CD4-positive, alpha-beta T cell treated with Interleukin-4 for 1 hour (primary cell): ENCODE measurements at regions not wholly inside any gene's neighbourhood (a gene's known extent, or its start where the extent isn't known, plus 50 kb on each side); places are given as distances from the start of the nearest gene placed in this dataset.

Experiments used
- DNase-seq, 2 donors: peaks; one replicate each; pipeline ENCODE4 v3.0.0-alpha.2; 2020 to 2022

GRCh38 chr16:65658787-65659220 lies 536.9 kb upstream of the CDH11 start:
- no peak for DNase-seq

DNA sequence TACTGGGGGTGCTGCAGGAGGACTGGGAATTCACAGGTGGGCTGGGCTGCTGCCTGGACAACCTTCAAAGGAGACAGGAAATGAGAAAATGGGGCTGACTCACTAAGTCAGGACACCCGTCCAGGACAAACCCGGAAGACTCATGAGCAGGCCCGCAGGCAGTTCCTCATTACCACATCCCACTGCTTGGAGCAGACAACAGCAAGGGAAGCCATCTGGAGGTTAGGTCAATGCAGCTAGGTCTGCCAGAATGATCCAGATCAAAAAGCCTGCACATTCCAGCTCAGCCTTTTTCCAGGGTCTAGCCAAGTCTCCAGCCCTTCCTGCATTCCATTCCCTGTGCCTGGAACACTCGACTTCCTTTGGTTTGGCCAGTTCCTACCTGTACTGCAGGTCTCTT lies 536.5 kb upstream of the CDH11 start:
- DNase-seq, result no peak

GRCh38 chr16:65657556-65657955 lies 535.7 kb upstream of the CDH11 start:
- DNase-seq, result no peak

DNA sequence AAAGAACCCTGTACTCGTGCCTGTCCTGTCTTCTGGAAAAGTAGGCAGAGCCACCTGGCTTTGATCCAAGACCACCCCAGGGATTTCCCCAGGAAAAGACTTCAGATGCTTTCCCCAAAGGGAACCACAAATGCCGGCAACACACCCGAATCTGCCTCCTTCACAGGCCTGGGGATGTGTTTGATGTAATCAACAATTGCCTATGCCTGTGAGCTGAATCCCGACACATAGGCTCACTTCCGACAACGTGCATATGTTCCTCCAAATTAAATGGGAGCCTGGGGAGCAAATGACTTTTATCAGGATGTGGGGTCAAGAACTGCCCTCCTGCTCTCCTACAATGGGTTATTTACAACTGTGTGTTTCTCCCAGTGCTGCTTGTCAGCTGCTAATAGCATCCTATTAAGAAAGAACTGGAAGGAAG lies 535.2 kb upstream of the CDH11 start:
- no peak for DNase-seq

- DNase-seq, result no peak
Observed at GRCh38 chr16:65655802-65656201, 533.9 kb upstream of the CDH11 start.

DNA sequence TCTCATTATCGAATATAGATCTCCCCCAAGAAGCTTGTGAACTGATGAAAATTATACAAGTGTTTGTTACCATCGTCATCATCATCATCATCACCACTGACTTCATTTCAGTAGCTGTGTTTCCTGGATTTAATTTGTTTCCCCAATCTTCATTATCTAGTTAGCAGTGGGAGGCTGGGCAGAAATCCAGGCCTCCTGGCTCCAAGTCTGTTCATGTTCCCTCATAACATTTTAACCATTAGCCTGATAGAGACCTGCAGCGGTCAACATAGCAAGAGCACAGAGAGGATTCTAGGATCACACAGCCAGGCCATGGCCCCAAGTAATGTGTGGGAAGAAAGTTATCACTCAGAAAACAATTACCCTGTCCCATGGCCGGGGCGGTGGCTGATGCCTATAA lies 526.2 kb upstream of the CDH11 start:
- no peak for DNase-seq

- DNase-seq, result no peak
Observed at GRCh38 chr16:65644821-65645220, 523.0 kb upstream of the CDH11 start.

- no peak for DNase-seq
Observed at GRCh38 chr16:65641762-65642289, 520.0 kb upstream of the CDH11 start.

DNA sequence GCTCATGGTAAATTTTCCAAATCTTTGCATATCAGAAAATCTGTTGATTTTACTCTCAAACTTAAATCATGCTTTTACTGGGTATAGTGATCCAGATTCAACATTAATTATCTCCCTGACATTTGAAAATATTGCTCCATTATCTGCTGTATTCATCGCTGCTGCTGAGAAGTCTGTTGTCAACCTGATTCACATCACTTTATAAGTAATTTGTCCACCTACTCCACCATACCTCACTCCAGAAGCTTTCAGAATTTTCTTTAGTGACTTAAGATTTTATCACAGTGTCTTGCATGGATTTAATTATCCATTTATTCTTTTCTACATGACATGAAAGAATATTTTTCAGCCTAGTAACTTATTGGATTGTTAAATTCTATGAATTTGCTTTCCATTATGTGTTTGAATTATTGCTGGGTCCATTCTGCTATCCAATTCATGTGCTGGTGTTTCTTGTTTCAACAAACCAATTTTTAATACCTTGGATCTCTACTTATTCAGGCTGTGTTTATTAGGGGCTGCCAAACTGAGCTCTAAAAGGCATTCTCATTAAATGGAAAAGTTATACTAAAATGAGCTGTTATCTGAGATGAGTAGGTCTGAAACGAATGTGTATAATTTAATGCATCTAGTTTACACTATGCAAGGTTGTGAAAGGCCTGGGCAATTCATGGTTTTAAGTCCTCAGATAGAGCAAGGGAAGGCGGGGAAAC lies 519.3 kb upstream of the CDH11 start:
- DNase-seq, result no peak

DNA sequence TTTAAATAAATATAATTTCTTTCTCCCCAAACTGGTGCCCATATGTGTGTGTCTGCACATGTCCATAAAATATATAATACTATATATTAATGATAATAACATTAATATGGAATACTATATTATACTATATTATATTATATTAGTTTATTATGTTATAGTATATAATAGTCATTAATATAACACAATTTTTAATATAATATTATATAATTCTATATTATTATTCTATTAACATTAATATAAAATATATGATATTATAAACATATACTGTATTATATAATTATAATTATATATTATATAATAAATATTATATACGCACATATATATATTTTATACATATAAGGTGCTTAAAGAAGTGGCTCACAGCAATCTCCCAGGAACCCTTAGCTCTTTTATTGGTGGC lies 513.0 kb upstream of the CDH11 start:
- no peak for DNase-seq

- no peak for DNase-seq
Observed at GRCh38 chr16:65634291-65634690, 512.4 kb upstream of the CDH11 start.

- DNase-seq, result no peak
Observed at GRCh38 chr16:65624666-65625065, 502.8 kb upstream of the CDH11 start.

DNA sequence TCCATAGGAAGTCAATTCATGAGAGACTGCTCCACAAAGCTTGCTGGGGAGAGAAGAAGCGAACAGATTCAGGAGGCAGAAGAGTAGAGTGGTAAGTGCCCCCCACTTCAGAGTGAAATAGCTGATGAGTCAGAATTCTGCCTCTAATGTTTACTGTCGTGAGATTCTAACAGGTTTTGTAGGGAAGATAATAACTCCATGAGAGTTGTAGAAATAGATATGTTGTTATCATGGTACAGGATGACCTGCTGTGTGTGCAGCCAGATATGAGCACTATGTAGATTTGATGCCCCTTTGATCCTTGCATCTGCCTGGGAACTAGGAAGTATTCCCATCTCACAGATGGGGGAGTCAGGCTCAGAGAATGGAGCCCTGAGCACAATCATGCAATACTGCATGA lies 502.4 kb upstream of the CDH11 start:
- no peak for DNase-seq

- no peak for DNase-seq
Observed at GRCh38 chr16:65622871-65623270, 501.0 kb upstream of the CDH11 start.

DNA sequence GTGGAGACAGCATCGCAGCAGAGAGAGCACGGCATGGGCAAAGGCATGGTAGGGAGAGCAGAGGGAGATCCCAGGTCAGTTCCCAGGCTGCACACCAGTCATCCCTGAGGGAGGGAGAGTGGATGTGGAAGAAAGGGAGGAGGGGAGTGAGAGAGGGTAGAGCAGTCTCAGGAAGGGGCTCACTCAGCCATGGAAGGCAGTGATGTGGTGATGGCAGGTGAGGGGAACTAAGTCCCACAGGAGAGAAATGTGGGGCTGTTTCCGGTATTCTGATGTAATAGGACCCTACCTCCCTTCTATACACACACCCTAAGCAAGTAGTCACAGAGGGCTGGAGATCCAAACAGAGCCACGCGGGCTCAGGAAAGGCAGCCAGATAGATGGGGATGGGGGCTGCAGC lies 500.3 kb upstream of the CDH11 start:
- no peak for DNase-seq

DNA sequence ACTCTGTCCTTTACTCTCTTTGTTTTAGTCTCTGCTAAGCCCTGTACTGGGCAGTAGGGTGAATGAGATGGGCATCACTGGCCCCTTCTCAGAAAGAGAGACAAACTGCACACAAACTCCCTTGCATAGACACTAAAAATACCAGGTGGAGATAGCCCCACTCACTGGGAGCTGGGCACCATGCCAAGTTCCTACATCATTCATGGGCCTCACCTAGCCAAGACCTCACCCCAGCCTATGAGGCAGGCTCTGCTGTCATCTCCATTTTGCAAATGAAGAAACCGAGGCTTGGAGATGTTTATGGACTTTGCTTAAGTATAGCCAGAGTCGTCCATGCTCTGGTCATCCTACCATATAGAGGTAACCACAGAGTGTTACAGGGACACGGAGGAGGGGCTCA lies 499.8 kb upstream of the CDH11 start:
- DNase-seq, result no peak

DNA sequence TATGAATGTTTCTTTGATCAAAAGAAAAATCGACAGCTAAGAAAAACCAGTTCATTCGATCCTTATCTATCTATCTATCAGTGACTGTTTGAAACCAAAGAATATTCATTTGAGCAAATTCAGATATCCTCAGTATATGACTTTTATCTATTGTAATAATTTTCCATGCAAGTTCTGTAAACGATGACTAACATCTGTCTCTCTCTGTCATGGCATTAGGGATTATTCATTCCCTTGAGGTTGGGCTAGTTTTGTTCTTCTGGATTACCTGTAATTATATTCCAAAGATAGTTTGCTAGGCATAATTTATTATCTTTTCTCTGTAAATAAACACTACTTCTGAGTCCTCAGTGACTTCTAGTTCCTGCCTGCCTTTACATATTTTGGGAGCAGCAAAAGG lies 497.7 kb upstream of the CDH11 start:
- no peak for DNase-seq

DNA sequence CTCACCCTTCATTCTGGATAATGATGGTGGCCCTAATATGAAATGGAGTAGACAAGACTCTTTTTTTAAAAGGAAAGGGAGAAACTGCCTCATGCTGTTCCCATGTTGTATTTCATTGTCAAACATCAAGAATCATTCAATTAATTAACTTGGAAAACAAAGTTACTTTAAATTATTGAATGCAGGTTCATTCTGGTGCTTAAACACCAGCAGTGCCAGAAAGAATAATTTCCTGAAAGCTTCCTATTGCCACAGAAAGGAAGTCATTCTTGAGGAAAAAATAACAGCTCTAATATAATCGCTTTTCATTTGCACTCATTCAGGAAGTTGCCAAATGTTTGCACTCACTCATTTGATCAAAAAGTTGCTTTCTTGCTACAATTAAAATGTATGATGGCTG lies 497.1 kb upstream of the CDH11 start:
- no peak for DNase-seq

GRCh38 chr16:65618333-65618732 lies 496.5 kb upstream of the CDH11 start:
- DNase-seq, result no peak

GRCh38 chr16:65617421-65617820 lies 495.6 kb upstream of the CDH11 start:
- DNase-seq, result no peak

DNA sequence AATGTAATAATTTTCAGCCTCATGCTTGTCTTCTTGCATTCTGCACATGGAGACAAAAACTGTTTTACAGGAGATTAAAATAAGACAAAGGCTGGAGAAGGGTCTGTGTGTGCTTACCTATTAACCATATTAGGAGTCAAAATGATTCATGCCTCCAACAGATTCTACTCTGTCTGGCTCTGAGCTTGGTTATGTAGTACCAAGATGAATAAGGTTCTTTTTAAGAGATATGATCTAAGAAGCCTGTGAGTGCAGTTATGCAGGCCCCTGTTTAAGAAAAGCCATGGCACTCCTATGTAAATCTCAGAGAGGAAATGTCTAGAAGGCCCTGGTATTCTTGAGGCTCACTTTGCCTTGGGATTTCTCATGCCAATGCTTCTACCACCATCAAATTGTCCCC lies 486.6 kb upstream of the CDH11 start:
- no peak for DNase-seq

- DNase-seq, result no peak
Observed at GRCh38 chr16:65604771-65605170, 482.9 kb upstream of the CDH11 start.

GRCh38 chr16:65601781-65602180 lies 479.9 kb upstream of the CDH11 start:
- DNase-seq, result no peak

GRCh38 chr16:65600629-65601028 lies 478.8 kb upstream of the CDH11 start:
- DNase-seq, result no peak

DNA sequence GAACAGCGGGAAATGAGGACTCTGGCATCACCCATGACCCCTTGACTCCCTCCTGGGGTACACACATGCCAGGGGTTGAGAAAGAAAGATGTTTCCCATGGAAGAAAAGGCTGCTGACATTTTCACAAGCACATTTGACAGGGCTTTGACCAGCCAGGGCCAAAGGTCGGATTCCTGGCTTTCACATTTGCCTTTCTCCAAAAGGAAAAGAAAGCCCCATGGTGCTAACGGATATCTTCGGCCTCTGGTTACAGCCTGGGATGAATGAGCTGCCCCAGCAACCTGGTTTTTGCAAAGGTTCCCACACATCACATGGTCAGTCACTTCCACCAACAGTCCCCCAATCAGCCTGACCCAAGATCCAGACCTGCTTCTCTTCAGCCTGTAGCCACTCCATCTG lies 478.2 kb upstream of the CDH11 start:
- no peak for DNase-seq
